Chondrocyte (in vitro differentiated cells): ENCODE measurements at regions not wholly inside any gene's neighbourhood (a gene's known extent, or its start where the extent isn't known, plus 50 kb on each side); places are given as distances from the start of the nearest gene placed in this dataset.
"Not testable (repeated sequence)": the region's sequence is repeated elsewhere in the genome, so short reads cannot be mapped to it uniquely, and the experiment has no call there.

Experiments
- DNase-seq: peaks from one replicate; pipeline ENCODE4 v3.0.0; 2021; ENCODE audit warnings: mixed read lengths, low spot score
- H3K27ac Mint-ChIP-seq: one replicate; pipeline ENCODE4 v1.8.0; 2021; ENCODE audit warnings: mild to moderate bottlenecking, moderate library complexity, mixed read lengths; ENCODE audit not compliant: unreplicated experiment
- H3K27me3 Mint-ChIP-seq: 2 replicates; pipeline ENCODE4 v1.8.0; 2021; ENCODE audit warnings: low read depth, mixed read lengths
- H3K36me3 Mint-ChIP-seq: 2 replicates; pipeline ENCODE4 v1.8.0; 2021; ENCODE audit warnings: low read depth, mixed read lengths
- H3K4me1 Mint-ChIP-seq: 2 replicates; pipeline ENCODE4 v1.8.0; 2021; ENCODE audit warnings: low read depth, mild to moderate bottlenecking, mixed read lengths
- H3K4me3 Mint-ChIP-seq: one replicate; pipeline ENCODE4 v1.8.0; 2021; ENCODE audit warnings: mild to moderate bottlenecking, moderate library complexity, mixed read lengths; ENCODE audit not compliant: unreplicated experiment
- H3K9me3 Mint-ChIP-seq: 2 replicates; pipeline ENCODE4 v1.8.0; 2021; ENCODE audit warnings: low read depth, mixed read lengths
- CTCF ChIP-seq: fragments of 200-600 bp; sonication (generic); IDR thresholded peaks from 2 replicates; pipeline ENCODE4 v1.5.0; 2021; ENCODE audit warnings: antibody characterized with exemption, mild to moderate bottlenecking, moderate library complexity

GRCh38 chr14:84323450-84323849, 1206.5 kb upstream of the FLRT2 start:
- Mint-ChIP-seq H3K4me3 (no peak overlapping the region), H3K27ac (no peak overlapping the region), H3K4me1 (peaks cover 6% of the 10 kb centered on the region), H3K9me3 (peaks cover 4% of the 10 kb centered on the region), H3K36me3 (no peaks in the 10 kb centered on the region), H3K27me3 (no peaks in the 10 kb centered on the region)
- TF ChIP-seq CTCF: no peak
- no peak for DNase-seq

- no peak for TF ChIP-seq CTCF
- H3K9me3 Mint-ChIP-seq: peaks cover 2% of the 10 kb centered on the region
- H3K4me3 Mint-ChIP-seq: no peak overlapping the region
- no peaks in the 10 kb centered on the region for H3K36me3 Mint-ChIP-seq
- no peak overlapping the region for H3K27ac Mint-ChIP-seq
- no peaks in the 10 kb centered on the region for H3K27me3 Mint-ChIP-seq
- no peak for DNase-seq
- H3K4me1 Mint-ChIP-seq: peaks cover 6% of the 10 kb centered on the region
Measured at GRCh38 chr14:84323978-84324377, 1206.0 kb upstream of the FLRT2 start.

GRCh38 chr14:84336433-84336832, 1193.5 kb upstream of the FLRT2 start:
- DNase-seq: no peak
- peaks cover 7% of the 10 kb centered on the region for H3K9me3 Mint-ChIP-seq
- H3K27ac Mint-ChIP-seq: no peak overlapping the region
- no peak overlapping the region for H3K4me3 Mint-ChIP-seq
- peaks cover 12% of the 10 kb centered on the region for H3K4me1 Mint-ChIP-seq
- no peaks in the 10 kb centered on the region for H3K27me3 Mint-ChIP-seq
- no peak for TF ChIP-seq CTCF
- no peaks in the 10 kb centered on the region for H3K36me3 Mint-ChIP-seq

GRCh38 chr14:84340938-84341337, 1189.0 kb upstream of the FLRT2 start:
- TF ChIP-seq CTCF: no peak
- no peak overlapping the region for H3K27ac Mint-ChIP-seq
- peaks cover 15% of the 10 kb centered on the region for H3K4me1 Mint-ChIP-seq
- H3K27me3 Mint-ChIP-seq: no peaks in the 10 kb centered on the region
- no peak overlapping the region for H3K4me3 Mint-ChIP-seq
- no peak for DNase-seq
- peaks cover 19% of the 10 kb centered on the region for H3K9me3 Mint-ChIP-seq
- peaks cover 3% of the 10 kb centered on the region for H3K36me3 Mint-ChIP-seq

- not testable (repeated sequence) for H3K36me3 Mint-ChIP-seq, H3K4me3 Mint-ChIP-seq, H3K27ac Mint-ChIP-seq, DNase-seq, H3K27me3 Mint-ChIP-seq
- peaks cover 15% of the 10 kb centered on the region for H3K4me1 Mint-ChIP-seq
- peaks cover 19% of the 10 kb centered on the region for H3K9me3 Mint-ChIP-seq
Measured at GRCh38 chr14:84341867-84342266, 1188.1 kb upstream of the FLRT2 start.

GRCh38 chr14:84343656-84344055, 1186.3 kb upstream of the FLRT2 start:
- Mint-ChIP-seq H3K27me3 (no peaks in the 10 kb centered on the region), H3K36me3 (peaks cover 3% of the 10 kb centered on the region), H3K9me3 (peaks cover 17% of the 10 kb centered on the region), H3K4me3 (no peak overlapping the region), H3K27ac (peak overlapping the region; percentile 85), H3K4me1 (peaks cover 15% of the 10 kb centered on the region)
- no peak for TF ChIP-seq CTCF
- DNase-seq: no peak
